ENCODE measurements at regions not wholly inside any gene's neighbourhood (a gene's known extent, or its start where the extent isn't known, plus 50 kb on each side); places are given as distances from the start of the nearest gene placed in this dataset.

DNA sequence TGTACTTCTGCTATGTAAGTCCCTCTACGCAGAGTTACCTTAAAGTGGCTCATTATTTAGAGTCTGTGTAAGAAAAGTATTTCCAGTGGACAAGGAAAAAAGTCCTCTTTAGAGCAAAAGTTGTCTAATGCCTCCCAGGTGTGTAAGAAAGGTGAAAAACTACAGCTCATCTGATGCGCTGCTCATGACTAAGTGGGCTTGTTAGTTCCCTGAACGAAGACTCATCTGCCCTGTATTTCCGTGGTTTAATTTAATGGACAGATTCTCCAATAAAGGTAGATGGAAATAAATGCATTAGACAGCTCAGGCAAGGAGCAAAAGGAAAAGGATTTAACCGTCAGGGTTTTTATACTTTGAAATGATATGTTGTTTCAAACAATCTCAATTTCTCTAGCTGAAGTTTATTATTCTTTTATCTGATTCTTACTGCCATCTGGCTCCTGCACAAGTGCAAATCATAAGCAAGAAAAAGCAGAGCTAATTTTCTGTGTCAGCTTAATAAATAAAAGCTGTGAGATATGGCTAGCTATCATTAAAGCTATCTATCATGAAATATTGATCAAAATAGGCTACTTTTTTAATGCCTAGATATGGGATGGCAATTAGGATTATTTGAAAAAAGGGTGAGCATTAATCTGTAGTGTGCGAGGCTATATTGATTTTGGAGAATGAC is 73.7 kb upstream of the PCDH9 start:
- H3K9me3 Mint-ChIP-seq, result peaks cover 4% of the 10 kb centered on the region
- intact Hi-C loops (cut with micrococcal nuclease), result no loop called here
- no peaks in the 10 kb centered on the region for H3K36me3 Mint-ChIP-seq (ENCODE audit: low read depth)
- no peak overlapping the region for H3K4me3 Mint-ChIP-seq
- no peak overlapping the region for H3K27ac Mint-ChIP-seq
- no peak for DNase-seq (ENCODE audit: low spot score)
- H3K27me3 Mint-ChIP-seq (ENCODE audit: insufficient read depth), result peaks cover 2% of the 10 kb centered on the region
- H3K4me1 Mint-ChIP-seq (ENCODE audit: low read depth), result no peaks in the 10 kb centered on the region

DNA sequence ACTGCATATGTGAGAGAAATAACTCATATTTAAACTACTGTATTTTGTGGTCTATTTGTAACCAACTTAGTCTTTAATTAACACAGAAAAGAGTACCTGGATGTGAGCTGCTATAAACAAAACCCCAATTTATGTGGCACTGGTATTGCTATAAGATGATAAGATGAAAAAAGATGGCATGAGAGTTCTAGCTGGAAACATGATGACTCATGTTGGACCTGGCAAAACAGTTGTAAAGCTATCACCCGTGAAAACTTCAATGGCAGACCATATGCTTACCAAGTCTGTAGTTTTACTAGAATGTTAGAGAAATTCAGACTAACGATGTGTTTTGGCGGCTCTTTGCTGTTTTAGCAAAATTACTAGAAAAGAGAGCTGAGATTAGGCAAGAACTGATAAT is 69.6 kb upstream of the PCDH9 start:
- Mint-ChIP-seq H3K9me3 (peaks cover 4% of the 10 kb centered on the region), H3K4me3 (no peak overlapping the region), H3K27me3 (ENCODE audit: insufficient read depth) (no peaks in the 10 kb centered on the region), H3K36me3 (ENCODE audit: low read depth) (no peaks in the 10 kb centered on the region), H3K4me1 (ENCODE audit: low read depth) (no peaks in the 10 kb centered on the region), H3K27ac (no peak overlapping the region)
- intact Hi-C loops (cut with micrococcal nuclease), result no loop called here
- no peak for DNase-seq (ENCODE audit: low spot score)

DNA sequence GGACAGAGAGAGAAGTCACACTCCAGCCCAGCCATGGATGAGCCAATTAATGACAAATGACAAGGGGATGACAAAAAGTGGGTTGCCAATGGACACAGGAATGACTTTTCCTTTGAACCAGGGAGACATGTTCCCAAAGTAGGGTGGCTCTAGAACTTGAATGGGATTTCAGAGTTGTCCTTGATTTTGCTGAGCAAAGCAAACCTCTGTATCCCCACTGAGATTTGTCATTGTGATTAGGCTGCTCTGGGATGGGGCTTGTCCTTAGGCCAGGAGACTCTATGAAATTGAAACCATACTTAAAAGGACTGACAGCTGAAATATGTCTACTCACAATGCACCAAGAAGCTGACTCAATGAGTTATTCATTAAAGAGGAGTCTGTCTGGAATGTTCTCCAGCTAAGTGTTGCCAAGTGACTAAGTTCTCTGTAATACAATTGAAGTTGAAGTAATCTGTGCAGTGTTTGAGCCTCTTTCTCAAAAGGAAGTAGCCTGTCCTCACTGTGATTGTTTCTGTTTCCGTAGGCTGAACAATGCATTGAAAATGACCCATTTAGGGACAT is 69.0 kb upstream of the PCDH9 start:
- Mint-ChIP-seq H3K4me3 (no peak overlapping the region), H3K36me3 (ENCODE audit: low read depth) (no peaks in the 10 kb centered on the region), H3K4me1 (ENCODE audit: low read depth) (no peaks in the 10 kb centered on the region), H3K27ac (no peak overlapping the region), H3K9me3 (peaks cover 4% of the 10 kb centered on the region), H3K27me3 (ENCODE audit: insufficient read depth) (no peaks in the 10 kb centered on the region)
- intact Hi-C loops (cut with micrococcal nuclease), result no loop called here
- DNase-seq (ENCODE audit: low spot score), result no peak

DNA sequence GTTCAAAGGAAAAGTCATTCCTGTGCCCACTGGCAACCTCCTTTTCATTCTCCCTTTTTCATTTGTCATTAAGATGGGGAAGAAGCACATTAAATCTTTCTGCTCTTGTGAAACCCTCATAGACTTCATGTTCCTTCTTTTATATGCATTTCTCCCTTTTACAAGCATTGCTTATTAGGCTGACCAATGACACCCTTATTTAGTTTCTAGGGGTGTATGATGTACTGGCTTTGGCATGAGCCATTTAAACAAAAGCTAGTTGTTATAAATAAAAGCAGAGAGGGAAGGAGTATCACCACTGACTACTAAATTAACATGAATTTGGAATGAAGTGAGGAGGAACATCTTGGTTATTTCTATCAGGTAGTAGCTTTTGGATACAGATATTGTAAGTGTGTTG is 68.2 kb upstream of the PCDH9 start:
- Mint-ChIP-seq H3K4me3 (no peak overlapping the region), H3K9me3 (peaks cover 4% of the 10 kb centered on the region), H3K36me3 (ENCODE audit: low read depth) (no peaks in the 10 kb centered on the region), H3K27me3 (ENCODE audit: insufficient read depth) (no peaks in the 10 kb centered on the region), H3K27ac (no peak overlapping the region), H3K4me1 (ENCODE audit: low read depth) (no peaks in the 10 kb centered on the region)
- no peak for DNase-seq (ENCODE audit: low spot score)
- intact Hi-C loops (cut with micrococcal nuclease), result no loop called here

DNA sequence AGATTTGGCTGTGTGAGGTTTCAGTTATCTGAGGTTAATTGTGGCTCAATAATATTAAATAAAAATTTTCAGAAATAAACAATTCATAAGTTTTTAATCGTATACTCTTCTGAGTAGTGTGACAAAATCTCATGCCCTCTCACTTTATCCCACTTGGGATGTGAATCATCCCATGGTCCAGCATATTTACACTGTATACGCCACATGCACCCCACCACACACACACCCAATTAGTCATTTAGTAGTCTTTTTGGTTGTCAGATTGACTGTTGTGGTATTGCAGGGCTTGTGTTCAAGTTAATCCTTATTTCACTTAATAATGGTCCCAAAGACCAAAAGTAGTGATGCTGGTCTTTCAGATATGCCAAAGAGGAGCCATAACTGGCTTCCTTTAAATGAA is 66.4 kb upstream of the PCDH9 start:
- H3K4me1 Mint-ChIP-seq (ENCODE audit: low read depth), result no peaks in the 10 kb centered on the region
- H3K27me3 Mint-ChIP-seq (ENCODE audit: insufficient read depth), result no peaks in the 10 kb centered on the region
- no peaks in the 10 kb centered on the region for H3K9me3 Mint-ChIP-seq
- intact Hi-C loops (cut with micrococcal nuclease), result no loop called here
- no peak overlapping the region for H3K27ac Mint-ChIP-seq
- no peaks in the 10 kb centered on the region for H3K36me3 Mint-ChIP-seq (ENCODE audit: low read depth)
- DNase-seq (ENCODE audit: low spot score), result no peak
- no peak overlapping the region for H3K4me3 Mint-ChIP-seq

DNA sequence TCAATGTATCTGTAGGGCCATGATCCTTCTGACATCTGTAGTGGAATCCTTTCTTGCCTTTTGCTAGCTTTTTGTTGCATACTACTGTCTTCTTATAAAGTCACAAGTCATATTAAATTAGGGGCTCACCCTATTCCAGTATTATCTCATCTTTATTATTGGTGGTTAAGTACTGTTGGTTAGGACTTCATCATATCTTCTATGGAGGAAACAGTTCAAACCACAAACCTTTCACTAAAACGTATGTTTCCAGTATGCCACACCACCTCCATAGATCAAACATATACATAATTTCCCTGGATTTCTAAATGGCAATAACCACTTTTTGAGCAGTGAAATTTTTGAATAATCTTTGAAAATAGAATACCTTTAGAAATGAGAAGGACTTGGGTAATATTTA is 62.8 kb upstream of the PCDH9 start:
- Mint-ChIP-seq H3K27ac (no peak overlapping the region), H3K4me3 (no peak overlapping the region), H3K4me1 (ENCODE audit: low read depth) (no peaks in the 10 kb centered on the region), H3K27me3 (ENCODE audit: insufficient read depth) (no peaks in the 10 kb centered on the region), H3K36me3 (ENCODE audit: low read depth) (no peaks in the 10 kb centered on the region), H3K9me3 (no peaks in the 10 kb centered on the region)
- intact Hi-C loops (cut with micrococcal nuclease), result no loop called here
- no peak for DNase-seq (ENCODE audit: low spot score)

DNA sequence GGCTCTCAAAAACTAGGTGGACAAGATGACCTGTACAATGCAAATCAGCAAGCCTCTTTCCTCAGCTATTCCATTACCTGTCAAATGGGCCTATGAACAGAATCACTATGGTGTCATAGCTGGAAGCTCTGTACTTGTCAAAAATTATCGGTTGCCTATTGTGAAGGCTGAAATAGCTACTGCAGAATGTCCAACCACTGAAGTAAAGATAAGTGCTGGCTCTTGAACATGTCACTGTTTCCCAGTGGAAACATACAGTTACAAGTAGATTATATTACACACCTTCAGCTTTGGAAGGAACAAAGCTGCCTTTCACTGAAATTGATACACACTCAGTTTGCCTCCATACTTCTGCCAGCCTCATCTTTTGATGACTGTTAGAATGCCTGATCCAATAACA is 55.5 kb upstream of the PCDH9 start:
- H3K27me3 Mint-ChIP-seq (ENCODE audit: insufficient read depth), result no peaks in the 10 kb centered on the region
- no peak overlapping the region for H3K4me3 Mint-ChIP-seq
- H3K4me1 Mint-ChIP-seq (ENCODE audit: low read depth), result no peaks in the 10 kb centered on the region
- H3K36me3 Mint-ChIP-seq (ENCODE audit: low read depth), result no peaks in the 10 kb centered on the region
- intact Hi-C loops (cut with micrococcal nuclease), result no loop called here
- no peak for DNase-seq (ENCODE audit: low spot score)
- H3K27ac Mint-ChIP-seq, result no peak overlapping the region
- H3K9me3 Mint-ChIP-seq, result no peaks in the 10 kb centered on the region

DNA sequence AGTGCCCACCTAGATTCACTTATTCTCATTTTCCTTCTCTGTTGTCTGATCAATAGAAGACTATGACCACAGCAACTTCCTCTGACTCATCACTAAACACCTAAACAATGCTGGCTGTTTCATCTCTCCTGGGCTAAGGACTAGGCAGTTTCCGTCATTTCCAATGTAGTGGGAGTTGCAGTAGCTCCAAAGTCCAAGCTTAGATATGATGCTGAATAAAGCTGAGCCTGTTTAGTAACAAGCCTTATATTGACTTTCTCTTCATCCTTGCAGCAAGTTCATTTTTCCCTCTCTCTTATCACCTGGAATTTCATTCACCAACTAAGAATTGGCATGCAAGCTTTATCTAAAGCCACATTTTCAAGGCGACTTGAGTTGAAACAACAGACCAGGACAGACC is 53.5 kb upstream of the PCDH9 start:
- H3K27me3 Mint-ChIP-seq (ENCODE audit: insufficient read depth), result no peaks in the 10 kb centered on the region
- no peaks in the 10 kb centered on the region for H3K9me3 Mint-ChIP-seq
- H3K4me1 Mint-ChIP-seq (ENCODE audit: low read depth), result no peaks in the 10 kb centered on the region
- no peaks in the 10 kb centered on the region for H3K36me3 Mint-ChIP-seq (ENCODE audit: low read depth)
- H3K27ac Mint-ChIP-seq, result no peak overlapping the region
- no peak overlapping the region for H3K4me3 Mint-ChIP-seq
- no peak for DNase-seq (ENCODE audit: low spot score)
- intact Hi-C loops (cut with micrococcal nuclease), result no loop called here

DNA sequence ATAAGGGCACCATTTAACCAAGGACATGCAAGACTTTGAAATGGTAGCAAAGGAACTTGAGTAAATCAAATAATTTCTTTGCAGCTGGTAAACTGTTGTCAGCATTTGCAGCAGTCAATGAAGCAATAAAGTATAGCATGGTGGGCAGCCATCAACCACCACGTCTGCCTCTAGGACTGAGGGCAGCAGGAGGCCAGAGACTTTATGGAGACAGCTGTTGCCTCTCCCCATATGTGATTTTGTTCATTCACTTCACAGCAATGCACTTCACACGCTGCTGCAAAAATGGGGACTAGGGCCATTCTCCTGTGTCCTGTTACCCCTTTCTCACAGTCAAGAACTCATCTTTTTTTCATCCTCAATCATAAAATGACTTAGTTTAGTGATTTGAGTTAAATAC is 51.3 kb upstream of the PCDH9 start:
- Mint-ChIP-seq H3K27ac (no peak overlapping the region), H3K9me3 (no peaks in the 10 kb centered on the region), H3K4me1 (ENCODE audit: low read depth) (no peaks in the 10 kb centered on the region), H3K27me3 (ENCODE audit: insufficient read depth) (no peaks in the 10 kb centered on the region), H3K36me3 (ENCODE audit: low read depth) (no peaks in the 10 kb centered on the region), H3K4me3 (no peak overlapping the region)
- no peak for DNase-seq (ENCODE audit: low spot score)
- intact Hi-C loops (cut with micrococcal nuclease), result no loop called here

All from activated T-helper 1 cell treated with anti-CD3 and anti-CD28 coated beads, Interleukin-12 subunit alpha, Interleukin-12 subunit beta, Interleukin-2, Interleukin-4 antibody, amounts not matched to agents 30 ng/mL and 10 ng/mL and 1 ng/mL, durations not matched to agents 14 hours and 24 hours and 36 hours (primary cell).